ENCODE measurements at regions not wholly inside any gene's neighbourhood (a gene's known extent, or its start where the extent isn't known, plus 50 kb on each side); places are given as distances from the start of the nearest gene placed in this dataset.
A peak's percentile ranks its signal among the peaks of the same experiment; 100 is the strongest.

GRCh38 chr9:79021084-79021483 lies 550.7 kb upstream of the TLE4 start:
- CTCF ChIA-PET, result no interaction called here
- POLR2A ChIA-PET, result no interaction called here
- Histone ChIP-seq H3K9me3 (peaks cover 16% of the 10 kb centered on the region; the same call in 2 of the 3 replicates), H3K4me3 (no peak overlapping the region), H3K4me2 (no peak overlapping the region), H3K4me1 (peaks cover 13% of the 10 kb centered on the region), H3K27ac (no peak overlapping the region)
- no peak for TF ChIP-seq HES2 (IDR thresholded peaks at IDR 0.05)
- no peak for TF ChIP-seq EHMT2 (IDR thresholded peaks at IDR 0.05; ENCODE audit: low read depth)
- no peak for TF ChIP-seq MAZ (IDR thresholded peaks at IDR 0.05; ENCODE audit: borderline replicate concordance, low read depth, low read length)
- no peak for TF ChIP-seq KDM5A (IDR thresholded peaks at IDR 0.05)
- 89% methylated on average over 1 of the region's 1 CpG for WGBS (ENCODE audit: missing lambda C conversion rate)
- DNase-seq (ENCODE audit: low read depth in 1 of 2, low spot score in 1 of 2), result no peak
- FAIRE-seq, result no peak
- no peak for ATAC-seq

GRCh38 chr9:79023134-79023580 lies 548.6 kb upstream of the TLE4 start:
- ChIA-PET POLR2A (interaction anchor here (0.8 to 1.0 kb wide), 2 partner anchors 157 to 548 kb away, joined by 4 to 5 read pairs; no protein-coding TSS in a partner anchor), CTCF (no interaction called here)
- 12% methylated on average over 3 of the region's 3 CpGs for WGBS (ENCODE audit: missing lambda C conversion rate)
- Histone ChIP-seq H3K4me2 (peak overlapping the region; percentile 37; the same call in 2 of the 3 replicates), H3K9me3 (peaks cover 16% of the 10 kb centered on the region; the same call in 2 of the 3 replicates), H3K4me3 (no peak overlapping the region), H3K4me1 (peaks cover 31% of the 10 kb centered on the region), H3K27ac (peak overlapping the region; percentile 44 to 76; a peak in 5 of 6 replicates)
- peak; percentile 90 for FAIRE-seq
- DNase-seq (ENCODE audit: low read depth in 1 of 2, low spot score in 1 of 2), result peak; percentile 50 to 62
- ATAC-seq, result peak; percentile 66 to 77; a peak in 5 of 6 replicates
- TF ChIP-seq RAD21 (conservative IDR thresholded peaks at IDR 0.05 in 1 of 2, IDR thresholded peaks at IDR 0.05 in 1 of 2), result peak in 1 of 2 experiments; percentile 3; a peak in 1 of 5 replicates
- peak; percentile 53; the same call in 1 of the 2 replicates for TF ChIP-seq GATA3 (IDR thresholded peaks at IDR 0.05; ENCODE audit: borderline replicate concordance)
- no peak for TF ChIP-seq TP53 (CRISPR knock-in tag; IDR thresholded peaks at IDR 0.05)
- 0 out of 2 replicates have a peak, but pooled peaks have one; percentile 28 for TF ChIP-seq FOSL2 (IDR thresholded peaks at IDR 0.05)
- TF ChIP-seq FOSL2 (CRISPR knock-in tag; IDR thresholded peaks at IDR 0.05), result peak; percentile 63
- no peak for TF ChIP-seq MAZ (IDR thresholded peaks at IDR 0.05; ENCODE audit: borderline replicate concordance, low read depth, low read length)
- TF ChIP-seq CEBPB (IDR thresholded peaks at IDR 0.05), result 0 out of 4 replicates have a peak, but pooled peaks of 1 of the 2 experiments have one; percentile 4
- TF ChIP-seq JUNB (IDR thresholded peaks at IDR 0.05), result peak; percentile 47
- no peak for TF ChIP-seq RFX5 (IDR thresholded peaks at IDR 0.05)
- peak; percentile 43; the same call in 1 of the 2 replicates for TF ChIP-seq MAX (IDR thresholded peaks at IDR 0.05)

GRCh38 chr9:79026316-79026715 lies 545.4 kb upstream of the TLE4 start:
- ChIA-PET CTCF (interaction anchor here (2.2 kb wide), 1 partner anchor 11 kb away, joined by 8 read pairs; no protein-coding TSS in a partner anchor), POLR2A (no interaction called here)
- FAIRE-seq (no peak), DNase-seq (ENCODE audit: low read depth in 1 of 2, low spot score in 1 of 2) (no peak), ATAC-seq (no peak)
- 90% methylated on average over 3 of the region's 3 CpGs for WGBS (ENCODE audit: missing lambda C conversion rate)
- H3K4me1 ChIP-seq, result peaks cover 37% of the 10 kb centered on the region
- TF ChIP-seq EHF (CRISPR knock-in tag; IDR thresholded peaks at IDR 0.05) (no peak), ZSCAN20 (CRISPR knock-in tag; IDR thresholded peaks at IDR 0.05) (no peak), NPAS2 (CRISPR knock-in tag; IDR thresholded peaks at IDR 0.05; ENCODE audit: borderline replicate concordance) (no peak), PHF8 (IDR thresholded peaks at IDR 0.05; ENCODE audit: borderline replicate concordance, low read depth) (no peak), ZNF302 (CRISPR knock-in tag; IDR thresholded peaks at IDR 0.05) (no peak), ATOH8 (CRISPR knock-in tag; IDR thresholded peaks at IDR 0.05; ENCODE audit: low read depth) (no peak), MYC (IDR thresholded peaks at IDR 0.05; ENCODE audit: borderline replicate concordance, low read length) (no peak), HOXB5 (CRISPR knock-in tag; IDR thresholded peaks at IDR 0.05) (no peak), FOSL2 (IDR thresholded peaks at IDR 0.05) (no peak), FOSL2 (CRISPR knock-in tag; IDR thresholded peaks at IDR 0.05) (no peak)
- H3K4me3 ChIP-seq, result no peak overlapping the region
- no peak overlapping the region for H3K4me2 ChIP-seq
- H3K27ac ChIP-seq, result peak overlapping the region; percentile 19 to 57; a peak in 4 of 6 replicates
- H3K9me3 ChIP-seq, result peaks cover 13% of the 10 kb centered on the region; the same call in 2 of the 3 replicates
